ENCODE measurements at regions not wholly inside any gene's neighbourhood (a gene's known extent, or its start where the extent isn't known, plus 50 kb on each side); places are given as distances from the start of the nearest gene placed in this dataset.

DNA sequence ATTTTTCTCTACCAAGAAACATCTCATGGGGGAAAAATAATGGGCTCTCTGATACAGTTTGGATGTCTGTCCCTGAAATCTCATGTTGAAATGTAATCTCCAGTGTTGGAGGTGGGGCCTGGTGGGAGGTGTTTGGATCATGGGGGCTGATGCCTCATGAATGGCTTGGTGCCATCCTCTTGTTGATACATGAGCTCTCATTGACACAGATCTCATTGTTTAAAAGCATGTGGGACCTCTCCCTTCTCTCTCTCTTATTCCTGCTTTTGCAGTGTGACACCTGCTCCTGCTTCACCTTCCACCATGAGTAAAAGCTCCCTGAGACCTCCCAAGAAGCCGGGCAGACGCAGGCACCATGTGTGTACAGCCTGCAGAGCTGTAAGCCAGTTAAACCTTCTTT is 332.5 kb upstream of the NRIP1 start:
- Histone ChIP-seq H3K27ac (replicated peaks in 1 of 4) (no peak overlapping the region), H3K27me3 (no peaks in the 10 kb centered on the region), H3K4me1 (no peaks in the 10 kb centered on the region), H3K9me3 (no peaks in the 10 kb centered on the region), H3K4me3 (no peak overlapping the region), H3K36me3 (no peaks in the 10 kb centered on the region)
- TF ChIP-seq, protein P1, sequence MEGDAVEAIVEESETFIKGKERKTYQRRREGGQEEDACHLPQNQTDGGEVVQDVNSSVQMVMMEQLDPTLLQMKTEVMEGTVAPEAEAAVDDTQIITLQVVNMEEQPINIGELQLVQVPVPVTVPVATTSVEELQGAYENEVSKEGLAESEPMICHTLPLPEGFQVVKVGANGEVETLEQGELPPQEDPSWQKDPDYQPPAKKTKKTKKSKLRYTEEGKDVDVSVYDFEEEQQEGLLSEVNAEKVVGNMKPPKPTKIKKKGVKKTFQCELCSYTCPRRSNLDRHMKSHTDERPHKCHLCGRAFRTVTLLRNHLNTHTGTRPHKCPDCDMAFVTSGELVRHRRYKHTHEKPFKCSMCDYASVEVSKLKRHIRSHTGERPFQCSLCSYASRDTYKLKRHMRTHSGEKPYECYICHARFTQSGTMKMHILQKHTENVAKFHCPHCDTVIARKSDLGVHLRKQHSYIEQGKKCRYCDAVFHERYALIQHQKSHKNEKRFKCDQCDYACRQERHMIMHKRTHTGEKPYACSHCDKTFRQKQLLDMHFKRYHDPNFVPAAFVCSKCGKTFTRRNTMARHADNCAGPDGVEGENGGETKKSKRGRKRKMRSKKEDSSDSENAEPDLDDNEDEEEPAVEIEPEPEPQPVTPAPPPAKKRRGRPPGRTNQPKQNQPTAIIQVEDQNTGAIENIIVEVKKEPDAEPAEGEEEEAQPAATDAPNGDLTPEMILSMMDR (IDR thresholded peaks at IDR 0.05), result no peak
- intact Hi-C loops (cut with DNase I), result no loop called here
- WGBS, result 79% methylated on average over 2 of the region's 2 CpGs
- DNase-seq (ENCODE audit: extremely low spot score), result no peak

GRCh38 chr21:15400905-15401304 is 328.9 kb upstream of the USP25 start:
- Histone ChIP-seq H3K27me3 (no peaks in the 10 kb centered on the region), H3K9me3 (no peaks in the 10 kb centered on the region), H3K36me3 (no peaks in the 10 kb centered on the region), H3K27ac (replicated peaks in 1 of 4) (no peak overlapping the region), H3K4me1 (no peaks in the 10 kb centered on the region), H3K4me3 (no peak overlapping the region)
- intact Hi-C loops (cut with DNase I), result no loop called here
- WGBS, result 73% methylated on average over 1 of the region's 1 CpG
- no peak for DNase-seq (ENCODE audit: extremely low spot score)
- TF ChIP-seq EP300 (IDR thresholded peaks at IDR 0.05) (no peak), POLR2AphosphoS5 (IDR thresholded peaks at IDR 0.05) (no peak)

DNA sequence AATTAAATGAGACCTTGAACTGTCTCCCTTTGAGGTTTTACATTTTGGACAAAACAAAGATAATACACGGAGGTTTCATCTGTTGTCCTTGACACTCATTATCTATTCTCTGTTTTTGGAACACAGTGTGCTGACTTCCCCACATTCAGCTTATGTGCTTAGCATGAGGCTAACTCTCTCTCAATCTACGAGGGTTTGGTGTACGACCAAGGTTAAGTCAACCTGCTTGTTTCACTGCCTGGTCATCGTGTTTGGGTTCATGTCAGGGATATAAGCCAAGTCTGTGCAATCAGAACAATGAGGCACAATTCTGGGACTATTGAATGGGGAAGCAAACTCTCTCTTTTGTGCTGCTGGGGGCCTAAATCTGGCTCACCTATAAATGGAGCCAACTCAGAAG is 328.5 kb upstream of the USP25 start:
- no peak for DNase-seq (ENCODE audit: extremely low spot score)
- H3K9me3 ChIP-seq, result no peaks in the 10 kb centered on the region
- intact Hi-C loops (cut with DNase I), result no loop called here
- no peaks in the 10 kb centered on the region for H3K27me3 ChIP-seq
- H3K27ac ChIP-seq (replicated peaks in 1 of 4), result no peak overlapping the region
- TF ChIP-seq EP300 (IDR thresholded peaks at IDR 0.05) (no peak), POLR2A (IDR thresholded peaks at IDR 0.05; ENCODE audit: low read depth) (no peak)
- TF ChIP-seq, protein P1 (IDR thresholded peaks at IDR 0.05), result no peak
- H3K4me3 ChIP-seq, result no peak overlapping the region
- H3K36me3 ChIP-seq, result no peaks in the 10 kb centered on the region
- H3K4me1 ChIP-seq, result no peaks in the 10 kb centered on the region
- 89% methylated on average over 4 of the region's 4 CpGs for WGBS

DNA sequence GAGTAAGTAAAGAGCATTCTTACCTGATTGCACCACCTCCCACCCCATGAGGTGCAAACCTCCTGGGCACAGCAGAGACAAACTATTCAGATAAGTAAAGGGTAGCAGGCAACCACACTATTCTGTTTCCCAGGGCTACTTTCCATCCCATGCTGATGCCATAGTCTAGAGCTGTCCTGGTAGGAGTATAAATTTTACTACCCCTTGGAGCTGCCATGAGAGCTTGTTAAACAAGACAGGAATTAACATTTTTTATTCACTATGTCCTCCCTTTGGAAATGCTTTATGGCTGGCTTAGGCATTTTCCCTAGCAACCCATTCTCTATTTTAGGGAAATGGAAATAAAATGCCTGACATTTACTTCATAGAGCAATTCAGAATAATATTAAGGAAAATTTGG is 324.6 kb upstream of the USP25 start:
- intact Hi-C loops (cut with DNase I), result no loop called here

DNA sequence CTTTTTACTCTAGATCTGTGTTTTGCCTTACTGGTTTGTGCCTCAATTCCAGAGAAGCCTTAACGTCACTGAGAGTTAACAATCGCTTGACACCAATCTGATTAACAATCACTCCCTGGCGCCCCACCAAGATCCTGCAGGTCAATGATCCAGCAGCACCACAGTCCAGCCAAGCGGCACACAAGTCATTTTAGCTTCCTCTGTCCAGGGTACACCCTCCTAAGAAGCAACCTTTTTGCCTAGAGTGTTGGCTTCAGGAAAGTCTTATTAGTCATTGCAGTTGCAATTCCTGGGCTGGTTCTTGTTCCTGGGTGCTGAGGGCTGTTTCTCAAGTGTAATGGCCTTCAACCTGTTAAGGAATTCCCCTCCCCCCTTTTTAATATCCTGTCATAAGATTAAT is 323.0 kb upstream of the USP25 start:
- intact Hi-C loops (cut with DNase I), result no loop called here
- Histone ChIP-seq H3K36me3 (no peaks in the 10 kb centered on the region), H3K4me1 (no peaks in the 10 kb centered on the region), H3K9me3 (no peaks in the 10 kb centered on the region), H3K27me3 (no peaks in the 10 kb centered on the region), H3K4me3 (no peak overlapping the region), H3K27ac (replicated peaks in 1 of 4) (no peak overlapping the region)
- WGBS, result 85% methylated on average over 4 of the region's 4 CpGs
- TF ChIP-seq POLR2AphosphoS5 (IDR thresholded peaks at IDR 0.05) (no peak), POLR2A (IDR thresholded peaks at IDR 0.05; ENCODE audit: low read depth) (no peak), EP300 (IDR thresholded peaks at IDR 0.05) (no peak)
- TF ChIP-seq, protein P1 (IDR thresholded peaks at IDR 0.05), result no peak
- DNase-seq (ENCODE audit: extremely low spot score), result no peak

More for the DNA sequence above, 324.6 kb upstream of the USP25 start:
- TF ChIP-seq, protein P1 (IDR thresholded peaks at IDR 0.05), result no peak
- TF ChIP-seq POLR2AphosphoS5 (IDR thresholded peaks at IDR 0.05), result no peak
- TF ChIP-seq POLR2A (IDR thresholded peaks at IDR 0.05; ENCODE audit: low read depth), result no peak
- no peak for TF ChIP-seq EP300 (IDR thresholded peaks at IDR 0.05)
- no peak for DNase-seq (ENCODE audit: extremely low spot score)
- H3K9me3 ChIP-seq, result no peaks in the 10 kb centered on the region
- H3K27ac ChIP-seq (replicated peaks in 1 of 4), result no peak overlapping the region
- H3K4me1 ChIP-seq, result no peaks in the 10 kb centered on the region
- H3K27me3 ChIP-seq, result no peaks in the 10 kb centered on the region
- H3K4me3 ChIP-seq, result no peak overlapping the region
- no peaks in the 10 kb centered on the region for H3K36me3 ChIP-seq

Measured in esophagus muscularis mucosa (tissue), 4 donors.